ENCODE measurements at regions not wholly inside any gene's neighbourhood (a gene's known extent, or its start where the extent isn't known, plus 50 kb on each side); places are given as distances from the start of the nearest gene placed in this dataset.

DNA sequence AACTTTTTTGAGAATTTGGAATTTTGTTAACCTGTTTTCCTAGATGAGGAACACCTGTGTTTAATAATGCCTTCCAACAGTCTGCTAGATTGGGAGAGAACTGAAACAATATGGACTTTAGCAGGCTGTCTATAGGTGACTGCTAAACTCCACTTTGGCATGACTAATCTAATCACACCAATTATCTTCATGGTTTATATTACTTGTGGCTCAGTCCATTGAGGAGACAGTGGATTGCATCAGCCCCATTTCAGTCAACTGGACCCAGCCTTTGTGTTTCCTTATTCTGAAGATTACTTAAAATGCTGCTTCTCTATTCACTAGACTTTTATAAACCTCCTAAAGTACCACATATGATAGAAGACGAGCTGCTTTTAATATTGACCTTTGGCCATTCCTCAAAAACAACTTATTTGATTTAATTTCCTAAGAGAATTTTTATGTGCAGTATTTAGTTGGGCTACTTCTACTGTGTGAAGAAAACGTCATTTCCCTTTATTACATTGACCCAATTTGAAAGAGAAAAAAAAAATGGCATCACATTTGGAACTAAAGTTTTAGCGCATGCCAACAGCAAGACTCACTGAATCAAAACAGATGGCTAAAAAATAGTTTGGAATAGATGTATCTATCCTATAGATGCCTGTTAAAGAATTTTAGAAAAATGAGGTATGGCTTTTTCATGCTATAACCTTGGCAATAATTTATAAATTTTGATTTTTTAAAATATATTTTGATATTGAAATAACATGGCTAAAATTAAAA, 295.8 kb downstream of the NDFIP2 start:
- Histone ChIP-seq H3K36me3 (no peaks in the 10 kb centered on the region), H3K4me1 (peaks cover 0 to 7% (median 0%) of the 10 kb centered on the region in 4 donors), H3K27ac (replicated peaks in 1 of 4) (no peak overlapping the region), H3K9me3 (peaks cover 0 to 4% (median under 1%) of the 10 kb centered on the region in 4 donors), H3K27me3 (no peaks in the 10 kb centered on the region), H3K4me3 (no peak overlapping the region)
- no peak for TF ChIP-seq POLR2AphosphoS5 (IDR thresholded peaks at IDR 0.05)
- no peak for TF ChIP-seq POLR2A (IDR thresholded peaks at IDR 0.05; ENCODE audit: low read depth)
- TF ChIP-seq EP300 (IDR thresholded peaks at IDR 0.05): no peak
- TF ChIP-seq, protein P1, sequence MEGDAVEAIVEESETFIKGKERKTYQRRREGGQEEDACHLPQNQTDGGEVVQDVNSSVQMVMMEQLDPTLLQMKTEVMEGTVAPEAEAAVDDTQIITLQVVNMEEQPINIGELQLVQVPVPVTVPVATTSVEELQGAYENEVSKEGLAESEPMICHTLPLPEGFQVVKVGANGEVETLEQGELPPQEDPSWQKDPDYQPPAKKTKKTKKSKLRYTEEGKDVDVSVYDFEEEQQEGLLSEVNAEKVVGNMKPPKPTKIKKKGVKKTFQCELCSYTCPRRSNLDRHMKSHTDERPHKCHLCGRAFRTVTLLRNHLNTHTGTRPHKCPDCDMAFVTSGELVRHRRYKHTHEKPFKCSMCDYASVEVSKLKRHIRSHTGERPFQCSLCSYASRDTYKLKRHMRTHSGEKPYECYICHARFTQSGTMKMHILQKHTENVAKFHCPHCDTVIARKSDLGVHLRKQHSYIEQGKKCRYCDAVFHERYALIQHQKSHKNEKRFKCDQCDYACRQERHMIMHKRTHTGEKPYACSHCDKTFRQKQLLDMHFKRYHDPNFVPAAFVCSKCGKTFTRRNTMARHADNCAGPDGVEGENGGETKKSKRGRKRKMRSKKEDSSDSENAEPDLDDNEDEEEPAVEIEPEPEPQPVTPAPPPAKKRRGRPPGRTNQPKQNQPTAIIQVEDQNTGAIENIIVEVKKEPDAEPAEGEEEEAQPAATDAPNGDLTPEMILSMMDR (IDR thresholded peaks at IDR 0.05): no peak
- no peak for DNase-seq (ENCODE audit: extremely low spot score)
- intact Hi-C loops (cut with DNase I): no loop called here
- WGBS: 85% methylated on average over 3 of the region's 3 CpGs

DNA sequence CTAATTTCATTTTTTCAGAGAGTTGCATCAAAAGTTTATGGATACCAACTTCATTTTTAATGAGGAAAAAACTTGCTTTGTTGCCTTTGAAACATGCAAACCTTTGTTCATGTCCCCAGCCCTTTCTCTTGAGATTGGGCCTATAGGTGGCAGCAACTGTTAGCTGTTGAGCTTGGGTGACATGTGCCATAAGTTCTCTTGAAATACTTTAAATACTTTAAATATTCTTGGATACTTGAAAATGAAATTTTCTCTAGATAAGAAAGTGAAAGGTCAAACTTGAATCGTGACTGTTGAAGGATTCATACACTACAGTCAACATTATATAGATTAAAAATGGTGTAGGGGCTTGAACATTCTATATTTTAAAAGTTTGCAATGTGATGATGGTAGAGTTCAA, 294.9 kb downstream of the NDFIP2 start:
- intact Hi-C loops (cut with DNase I): no loop called here
- Histone ChIP-seq H3K27ac (replicated peaks in 1 of 4) (no peak overlapping the region), H3K9me3 (peaks cover 0 to 10% (median 2%) of the 10 kb centered on the region in 4 donors), H3K27me3 (no peaks in the 10 kb centered on the region), H3K4me1 (peaks cover 0 to 7% (median 0%) of the 10 kb centered on the region in 4 donors), H3K4me3 (no peak overlapping the region), H3K36me3 (no peaks in the 10 kb centered on the region)
- 22% methylated on average over 1 of the region's 1 CpG for WGBS
- TF ChIP-seq, protein P1 (IDR thresholded peaks at IDR 0.05): peak in 2 of 3 experiments; percentile 31 to 46
- no peak for TF ChIP-seq POLR2AphosphoS5 (IDR thresholded peaks at IDR 0.05)
- no peak for DNase-seq (ENCODE audit: extremely low spot score)

DNA sequence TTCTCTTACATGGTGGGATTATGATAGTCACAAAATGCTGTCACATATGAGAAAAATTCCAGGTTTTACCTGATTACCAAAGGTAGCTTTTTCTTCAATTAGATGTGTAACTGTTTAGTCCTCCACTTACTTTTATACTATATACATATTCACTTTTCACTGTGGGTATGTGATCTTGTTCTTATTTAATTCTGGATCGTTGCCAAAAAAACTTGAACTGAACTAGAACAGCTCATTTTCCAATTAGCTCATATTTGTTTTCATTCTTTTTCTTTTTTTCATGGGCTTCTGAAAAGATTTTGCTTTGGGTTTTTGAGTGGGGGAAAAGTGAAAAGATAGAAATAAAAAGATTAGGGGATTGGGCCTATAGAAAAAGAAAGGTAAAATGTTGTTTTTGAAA, 291.9 kb downstream of the NDFIP2 start:
- no peaks in the 10 kb centered on the region for H3K27me3 ChIP-seq
- intact Hi-C loops (cut with DNase I): no loop called here
- DNase-seq (ENCODE audit: extremely low spot score): no peak
- WGBS: 30% methylated on average over 1 of the region's 1 CpG
- H3K9me3 ChIP-seq: peaks cover 0 to 10% (median 2%) of the 10 kb centered on the region in 4 donors
- TF ChIP-seq, protein P1 (IDR thresholded peaks at IDR 0.05): no peak
- no peak for TF ChIP-seq POLR2A (IDR thresholded peaks at IDR 0.05; ENCODE audit: low read depth)
- no peak for TF ChIP-seq EP300 (IDR thresholded peaks at IDR 0.05)
- no peak for TF ChIP-seq POLR2AphosphoS5 (IDR thresholded peaks at IDR 0.05)
- no peaks in the 10 kb centered on the region for H3K4me1 ChIP-seq
- H3K27ac ChIP-seq (replicated peaks in 1 of 4): no peak overlapping the region
- no peak overlapping the region for H3K4me3 ChIP-seq
- no peaks in the 10 kb centered on the region for H3K36me3 ChIP-seq

DNA sequence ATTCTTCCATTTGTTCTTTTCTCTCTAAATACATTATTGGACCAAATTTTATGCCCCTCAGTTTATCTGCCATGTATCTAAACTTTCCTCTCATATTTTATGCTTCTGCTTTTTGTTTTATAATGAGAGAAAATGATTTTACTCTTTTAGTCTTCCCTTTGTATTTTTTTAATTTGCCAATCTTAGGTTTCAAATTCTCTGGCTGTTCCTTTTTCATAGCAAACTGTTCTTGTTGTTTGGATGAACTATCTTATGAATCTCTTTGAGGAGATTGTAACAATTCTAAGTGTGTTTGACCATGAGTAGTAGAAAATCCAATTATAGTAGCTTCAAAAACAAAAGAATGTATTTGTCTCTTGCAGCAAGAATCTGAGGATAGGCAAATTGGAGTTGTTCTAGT, 290.5 kb downstream of the NDFIP2 start:
- Histone ChIP-seq H3K36me3 (no peaks in the 10 kb centered on the region), H3K9me3 (peaks cover 0 to 10% (median 2%) of the 10 kb centered on the region in 4 donors), H3K4me1 (no peaks in the 10 kb centered on the region), H3K4me3 (no peak overlapping the region), H3K27me3 (no peaks in the 10 kb centered on the region), H3K27ac (replicated peaks in 1 of 4) (no peak overlapping the region)
- intact Hi-C loops (cut with DNase I): no loop called here
- no peak for DNase-seq (ENCODE audit: extremely low spot score)
- no peak for TF ChIP-seq POLR2A (IDR thresholded peaks at IDR 0.05; ENCODE audit: low read depth)
- TF ChIP-seq EP300 (IDR thresholded peaks at IDR 0.05): no peak
- no peak for TF ChIP-seq POLR2AphosphoS5 (IDR thresholded peaks at IDR 0.05)
- TF ChIP-seq, protein P1 (IDR thresholded peaks at IDR 0.05): no peak

DNA sequence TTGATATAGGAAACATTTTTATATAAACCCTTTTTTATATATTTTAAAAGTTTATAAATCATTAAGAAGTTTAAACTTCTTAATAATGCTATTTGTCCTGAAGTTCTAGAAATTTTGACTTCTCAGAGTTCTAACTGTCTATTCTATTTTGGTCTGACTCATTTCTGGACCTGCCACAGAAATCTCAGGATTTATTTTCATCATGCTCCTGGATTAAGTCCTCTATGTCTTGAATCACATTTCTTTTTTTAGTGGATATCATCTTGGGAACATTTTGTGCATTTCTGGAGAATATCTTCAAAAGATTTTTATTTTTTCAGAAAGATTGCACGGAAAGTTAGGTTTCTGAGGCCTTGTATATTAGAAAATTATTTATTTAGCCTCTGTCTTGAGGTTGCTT, 289.1 kb downstream of the NDFIP2 start:
- peaks cover 0 to 10% (median 2%) of the 10 kb centered on the region in 4 donors for H3K9me3 ChIP-seq
- H3K27ac ChIP-seq (replicated peaks in 1 of 4): no peak overlapping the region
- H3K36me3 ChIP-seq: no peaks in the 10 kb centered on the region
- H3K4me1 ChIP-seq: no peaks in the 10 kb centered on the region
- no peaks in the 10 kb centered on the region for H3K27me3 ChIP-seq
- no peak for TF ChIP-seq EP300 (IDR thresholded peaks at IDR 0.05)
- no peak for TF ChIP-seq POLR2A (IDR thresholded peaks at IDR 0.05; ENCODE audit: low read depth)
- no peak for TF ChIP-seq POLR2AphosphoS5 (IDR thresholded peaks at IDR 0.05)
- TF ChIP-seq, protein P1 (IDR thresholded peaks at IDR 0.05): no peak
- WGBS: 89% methylated on average over 1 of the region's 1 CpG
- intact Hi-C loops (cut with DNase I): no loop called here
- DNase-seq (ENCODE audit: extremely low spot score): no peak
- H3K4me3 ChIP-seq: no peak overlapping the region

Measured in esophagus muscularis mucosa (tissue), 4 donors.